ENCODE measurements at regions not wholly inside any gene's neighbourhood (a gene's known extent, or its start where the extent isn't known, plus 50 kb on each side); places are given as distances from the start of the nearest gene placed in this dataset.

DNA sequence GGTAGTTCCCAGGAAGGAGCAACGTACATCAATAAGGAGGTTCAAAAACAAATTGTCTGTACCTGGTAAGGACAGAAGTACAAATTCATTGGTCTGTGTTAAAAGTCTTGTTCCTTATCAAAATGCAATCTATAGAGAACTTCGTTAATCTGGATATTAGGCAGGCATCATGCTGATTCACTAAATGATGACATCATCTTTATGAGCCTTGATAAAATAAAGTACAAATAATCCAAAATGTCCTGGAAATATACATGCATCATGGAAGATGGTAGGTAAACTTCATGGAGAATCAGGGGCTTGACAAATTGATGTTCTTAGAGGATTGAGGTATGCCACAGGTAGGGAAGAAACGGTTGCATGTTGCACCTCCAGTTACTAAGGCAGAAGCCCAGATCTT lies 433.9 kb downstream of the TRIML1 start:
- no peak for DNase-seq

DNA sequence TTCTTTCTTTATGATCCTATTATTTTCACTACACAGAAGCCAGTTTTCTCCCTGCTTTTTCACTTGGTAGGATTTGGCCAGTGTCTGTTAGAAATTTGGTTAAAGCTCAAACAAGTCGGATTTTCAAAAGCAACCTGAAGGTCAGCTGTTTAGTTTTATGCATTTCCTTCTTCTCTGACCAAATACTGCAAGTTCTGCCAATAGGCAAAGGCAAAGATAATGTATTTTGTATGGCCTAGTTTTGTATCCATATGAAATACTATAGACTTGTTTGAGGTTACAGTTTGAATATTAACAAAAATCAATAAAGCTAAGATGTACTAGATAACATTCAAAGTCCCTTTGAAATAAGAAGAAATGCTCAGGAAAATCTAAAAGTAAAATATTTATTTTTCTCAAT lies 439.4 kb downstream of the TRIML1 start:
- DNase-seq: no peak

DNA sequence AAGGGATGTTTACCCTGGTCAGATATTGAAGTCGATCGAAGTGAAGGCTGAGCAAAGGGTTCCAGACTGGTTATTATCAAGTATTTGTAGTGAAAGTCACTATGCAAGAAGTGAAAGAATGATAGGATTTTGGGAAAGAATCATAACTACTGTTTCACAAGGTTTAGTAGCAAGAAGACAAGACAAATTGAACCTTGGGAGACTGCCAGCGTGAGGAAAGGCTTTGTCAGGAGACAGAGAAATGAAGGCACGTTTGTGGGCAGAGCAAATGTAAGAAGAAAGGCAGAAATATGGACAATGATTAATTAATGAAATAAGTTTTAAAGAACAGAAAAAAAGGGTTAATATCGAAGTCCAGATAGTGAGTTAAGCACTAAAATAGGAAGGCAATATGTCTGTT lies 456.8 kb downstream of the TRIML1 start:
- DNase-seq: no peak

DNA sequence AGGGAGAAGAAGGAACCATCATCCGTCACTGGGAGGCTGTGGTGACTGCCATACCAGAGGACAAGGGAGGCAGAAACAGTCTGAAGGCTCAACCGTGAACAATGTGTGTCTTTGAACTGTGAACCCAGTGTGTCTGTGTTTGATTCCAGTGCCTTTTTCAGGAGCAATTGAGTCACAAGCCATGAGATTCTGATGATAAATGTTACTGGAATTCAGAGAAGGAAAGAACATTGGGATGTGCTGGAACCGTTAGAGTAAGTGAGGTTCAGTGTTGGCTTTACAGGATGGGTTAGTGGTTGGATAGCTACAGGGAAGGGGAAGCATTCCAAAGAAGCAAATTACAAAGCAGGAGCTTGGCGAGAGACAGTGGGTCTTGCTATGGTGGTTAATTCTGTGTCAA lies 464.4 kb downstream of the TRIML1 start:
- no peak for DNase-seq

DNA sequence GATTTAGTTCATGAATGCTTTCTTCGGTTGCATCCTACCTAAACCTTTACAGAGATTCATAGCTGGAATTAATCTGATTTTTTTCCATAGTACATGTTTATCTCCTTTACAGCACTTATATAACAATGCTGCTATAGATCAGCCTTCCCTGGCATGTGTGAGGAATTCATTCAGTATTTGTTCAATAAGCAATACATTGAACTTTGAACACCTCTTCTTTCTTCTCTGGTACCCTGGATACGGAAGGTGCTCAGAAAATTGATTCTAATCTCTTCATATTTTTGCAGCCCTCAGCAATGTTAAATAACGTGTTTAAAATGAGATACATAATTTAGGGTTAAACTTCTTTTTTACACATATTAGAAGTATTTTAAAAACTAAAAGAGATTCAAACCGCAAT lies 467.4 kb downstream of the TRIML1 start:
- DNase-seq: no peak

DNA sequence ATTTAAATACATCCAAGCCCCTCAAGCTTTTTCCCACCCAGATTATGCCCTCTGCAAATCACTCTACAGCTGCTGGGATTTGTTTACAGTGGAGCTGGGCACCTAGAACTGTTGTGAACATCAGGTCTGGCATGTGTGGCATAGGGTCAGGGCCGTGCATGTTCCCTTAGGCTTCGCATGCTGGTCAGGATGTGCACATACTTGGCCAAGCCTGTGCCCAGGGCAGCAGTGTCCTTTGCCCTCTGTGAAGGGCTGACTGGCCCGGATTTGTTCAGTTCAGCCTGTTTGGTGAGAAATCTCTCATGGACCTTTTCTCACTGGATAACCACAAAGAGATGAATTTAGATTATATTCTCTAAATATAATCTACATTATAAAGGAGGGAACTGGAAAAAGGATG lies 471.9 kb downstream of the TRIML1 start:
- no peak for DNase-seq

DNA sequence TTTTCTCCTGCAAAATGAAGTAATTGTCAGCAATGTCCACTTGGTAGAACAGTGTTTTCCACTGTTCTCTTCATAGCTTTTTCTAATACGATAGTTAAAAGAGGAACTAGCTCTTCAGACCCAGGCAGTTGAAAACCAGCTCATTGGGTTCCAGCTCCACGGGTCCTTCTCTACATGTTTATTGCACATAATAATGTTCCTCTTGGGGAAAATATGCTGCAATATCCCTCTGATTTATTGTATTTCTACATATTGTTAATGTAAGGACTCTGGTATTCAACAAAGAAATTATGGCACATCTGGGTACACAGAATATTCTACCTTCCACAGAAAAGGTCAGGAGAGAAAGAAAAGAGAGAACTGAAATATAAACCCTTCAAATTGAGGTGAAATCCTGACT lies 473.4 kb downstream of the TRIML1 start:
- no peak for DNase-seq

DNA sequence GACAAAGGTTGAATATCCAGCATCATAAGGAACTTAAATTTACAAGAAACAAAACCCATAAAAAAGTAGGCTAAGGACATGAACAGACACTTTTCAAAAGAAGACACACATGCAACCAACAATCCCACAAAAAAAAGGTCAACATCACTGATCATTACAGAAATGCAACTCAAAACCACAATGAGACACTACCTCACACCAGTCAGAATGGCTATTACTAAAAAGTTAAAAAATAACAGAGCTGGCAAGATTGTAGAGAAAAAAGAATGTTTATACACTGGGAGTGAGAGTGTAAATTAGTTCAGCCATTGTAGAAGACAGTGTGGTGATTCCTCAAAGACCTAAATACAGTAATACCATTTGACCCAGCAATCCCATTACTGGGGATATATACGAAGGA lies 474.7 kb downstream of the TRIML1 start:
- DNase-seq: no peak

DNA sequence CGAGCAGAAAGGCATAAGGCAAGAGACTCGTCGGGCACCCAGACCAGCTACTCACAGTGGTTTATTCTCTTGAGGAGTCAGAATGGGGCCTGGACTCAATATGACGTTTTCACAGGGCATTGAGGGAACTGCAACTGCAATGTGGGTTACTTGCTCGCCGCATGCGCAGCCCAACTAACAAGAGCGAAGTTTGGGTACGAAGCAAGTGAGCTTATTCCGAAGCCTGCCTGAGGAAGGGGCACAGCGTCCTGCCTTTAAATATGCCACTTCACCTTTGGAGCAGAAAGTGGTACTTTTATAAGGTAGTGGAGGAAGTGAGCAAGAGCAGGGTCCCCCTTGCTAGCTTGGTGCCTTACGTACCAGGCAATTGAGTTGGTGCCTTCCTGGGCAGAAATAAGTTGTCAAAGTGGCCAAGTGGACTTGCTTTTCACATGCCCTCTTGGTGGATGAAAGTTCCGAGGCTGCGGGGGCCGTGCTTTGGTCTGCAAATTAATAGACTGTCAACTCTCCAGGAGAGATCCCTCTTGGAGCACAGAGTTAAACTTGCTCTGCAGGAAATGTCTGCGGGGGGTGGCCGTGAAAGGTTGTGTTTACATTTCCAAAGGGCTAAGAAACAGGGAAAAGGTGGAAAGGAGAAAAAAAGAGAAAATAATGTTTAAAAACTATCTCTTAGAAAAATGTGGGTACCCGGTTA lies 480.4 kb downstream of the TRIML1 start:
- DNase-seq: no peak

DNA sequence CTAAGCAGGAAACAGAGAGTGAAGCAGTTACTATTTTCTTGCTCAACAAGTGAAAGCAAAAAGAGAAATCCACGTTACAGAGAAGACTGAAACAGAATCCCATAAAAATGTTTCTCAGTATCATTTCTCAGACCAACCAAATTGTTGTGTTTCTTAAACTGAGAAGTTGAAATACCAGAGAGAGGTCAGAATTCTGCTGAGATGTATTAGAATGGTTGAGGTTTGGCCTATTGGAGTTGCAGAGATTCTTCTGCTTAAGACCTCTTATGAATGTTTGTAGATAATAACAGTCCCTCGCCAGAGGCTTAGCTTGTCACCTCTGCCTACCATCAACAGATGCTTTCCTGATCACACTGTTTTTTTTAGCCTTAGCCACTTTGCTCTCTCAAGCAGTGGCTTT lies 481.4 kb downstream of the TRIML1 start:
- DNase-seq: peak; percentile 9

DNA sequence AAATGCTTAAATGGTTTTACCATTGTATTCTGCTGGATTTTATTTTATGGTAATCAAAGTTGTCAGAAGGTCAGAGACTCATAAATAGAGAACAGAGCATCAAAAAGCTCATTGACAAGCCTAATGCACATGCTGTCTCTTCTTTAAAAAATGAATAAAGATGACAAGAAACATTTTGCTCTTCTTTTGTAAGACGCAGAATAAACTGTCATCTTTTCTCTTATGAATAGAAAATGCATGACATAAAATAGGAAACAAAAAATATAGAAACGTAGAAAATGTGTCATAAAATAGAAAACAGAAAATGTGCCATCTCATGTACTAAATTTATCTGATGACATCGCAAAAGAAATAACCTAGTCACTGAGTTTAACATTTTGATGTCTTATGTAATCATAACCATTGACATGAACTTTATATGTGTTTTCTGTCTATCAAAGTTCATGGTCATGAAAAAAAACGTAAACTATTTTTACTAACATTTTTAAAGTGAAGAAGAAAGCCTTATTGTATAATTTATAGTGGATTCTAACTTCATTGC lies 484.1 kb downstream of the TRIML1 start:
- no peak for DNase-seq

DNA sequence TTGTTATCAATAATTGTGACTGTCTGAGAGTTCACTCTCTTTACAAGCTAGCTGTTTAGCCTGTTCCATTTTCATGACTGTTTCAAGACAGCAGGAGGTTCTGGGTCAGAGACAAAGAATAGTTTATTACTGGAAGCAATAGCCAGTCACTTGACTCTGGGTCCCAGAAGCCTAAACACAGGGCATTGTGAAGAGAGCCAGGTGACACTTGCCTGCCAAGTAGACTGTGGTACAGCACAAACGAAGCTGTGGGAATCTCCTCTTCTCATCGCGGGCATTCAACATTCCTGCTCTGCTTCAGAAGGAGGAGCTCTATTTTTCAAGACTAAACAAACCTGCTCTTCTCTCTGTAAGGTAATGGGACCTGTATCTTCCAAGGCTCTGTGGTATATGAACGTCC lies 485.1 kb downstream of the TRIML1 start:
- DNase-seq: no peak

DNA sequence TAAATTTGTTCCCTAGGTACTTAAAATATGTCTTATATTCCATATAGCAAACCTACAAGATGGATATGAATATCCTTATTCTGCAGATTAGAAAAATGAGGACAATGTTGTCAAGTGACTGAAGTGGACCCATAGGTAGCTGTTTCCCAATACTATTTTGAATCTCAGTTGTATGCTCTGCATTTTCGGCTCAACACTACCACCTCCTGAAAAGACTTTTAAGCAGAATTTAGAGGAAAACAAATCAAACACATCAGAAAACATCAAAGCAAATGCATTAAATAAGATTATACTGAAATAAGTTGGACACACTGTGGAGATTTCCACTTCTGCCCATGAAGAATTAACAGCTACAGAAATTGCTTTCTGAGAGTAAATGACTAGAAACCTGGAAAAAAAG lies 488.7 kb downstream of the TRIML1 start:
- no peak for DNase-seq

DNA sequence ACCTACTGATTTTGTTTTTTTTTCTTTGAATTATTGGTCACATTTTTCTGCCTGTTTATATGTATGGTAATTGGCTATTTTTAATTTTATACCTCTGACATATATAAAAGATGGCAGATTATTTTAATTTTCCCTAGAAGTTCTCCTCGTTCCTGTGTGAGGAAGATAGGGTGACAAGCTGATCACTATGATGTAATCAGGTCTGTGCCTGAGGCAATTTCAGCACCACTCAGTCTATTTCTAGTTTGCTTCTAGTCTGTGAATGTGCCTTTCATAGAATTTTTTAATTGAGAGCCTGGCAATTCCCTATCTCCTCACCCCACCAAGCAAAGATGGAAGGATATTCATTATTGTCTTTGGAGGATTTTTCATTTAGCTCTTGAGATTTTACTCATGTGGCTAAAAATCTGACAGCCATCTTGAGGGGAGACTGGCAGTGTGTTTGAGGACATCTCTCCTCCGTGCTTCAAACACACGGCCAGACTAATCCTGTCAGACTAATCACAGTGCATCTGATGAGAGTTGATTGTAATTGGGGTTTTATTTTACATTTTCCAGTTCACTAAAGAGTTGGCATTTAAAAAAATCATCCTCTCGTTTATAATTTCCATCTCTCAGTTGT lies 500.3 kb downstream of the TRIML1 start:
- peak; percentile 64 for DNase-seq

DNA sequence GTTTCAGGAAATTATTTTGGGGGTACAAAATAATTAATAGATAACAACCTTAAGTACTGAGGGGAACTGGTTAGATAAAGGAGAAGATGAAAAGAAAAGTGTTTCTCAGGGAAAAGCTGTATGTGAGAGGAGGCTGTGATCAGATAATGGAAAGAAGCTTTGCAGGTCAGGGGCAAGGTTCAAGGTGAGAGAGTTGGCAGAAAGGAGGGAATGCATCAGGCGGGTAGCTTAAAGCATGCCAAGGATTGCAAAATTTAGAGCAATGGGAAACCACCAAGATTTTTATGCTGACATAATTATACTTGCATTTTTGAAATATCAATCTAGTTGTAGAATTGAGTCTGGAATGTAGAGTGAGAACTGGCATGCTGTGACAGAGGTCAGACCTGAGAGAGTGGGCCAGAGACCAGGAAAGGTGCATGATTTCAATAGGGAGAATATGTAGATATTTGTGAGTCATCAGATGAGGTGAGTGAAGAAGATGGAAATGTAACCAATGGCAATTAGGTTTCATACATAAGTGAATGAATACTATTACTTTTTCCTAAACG lies 508.7 kb downstream of the TRIML1 start:
- no peak for DNase-seq

DNA sequence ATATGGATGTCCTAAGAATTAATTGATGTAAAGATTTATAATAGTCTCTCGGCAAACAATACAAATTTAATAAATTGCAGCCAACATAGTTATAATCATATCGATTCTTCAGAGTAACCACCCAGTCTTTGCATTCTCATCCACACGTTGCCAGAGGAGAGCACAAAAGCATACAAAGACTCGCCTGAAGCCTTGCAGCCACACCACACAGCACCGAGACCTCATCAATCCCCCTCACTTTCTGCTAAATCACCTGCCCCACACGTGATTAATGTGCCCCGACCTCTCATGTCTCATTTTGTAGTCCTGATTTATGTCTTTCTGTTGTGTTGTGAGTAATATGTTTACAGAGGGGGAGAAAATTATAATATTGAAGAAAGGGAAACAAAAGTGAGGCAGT lies 510.4 kb downstream of the TRIML1 start:
- DNase-seq: no peak

DNA sequence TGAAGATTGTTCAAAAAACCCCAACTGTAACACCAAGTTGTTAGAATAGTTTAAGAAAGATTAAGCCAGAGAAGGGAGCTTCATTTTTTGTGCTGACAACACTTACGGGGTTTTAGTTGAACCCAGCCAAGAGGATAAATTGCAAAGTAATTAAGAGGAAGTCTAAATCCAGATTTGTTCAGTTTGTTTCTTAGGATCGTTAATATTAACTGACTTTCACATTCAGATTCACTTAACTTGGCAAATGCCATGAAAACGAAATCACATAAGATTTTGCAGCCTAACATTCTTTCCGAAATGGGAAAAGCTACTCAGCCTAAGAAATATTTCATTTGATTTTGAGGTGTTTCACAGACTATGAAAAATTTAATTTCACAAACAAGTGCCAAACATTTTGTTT lies 511.3 kb downstream of the TRIML1 start:
- no peak for DNase-seq

DNA sequence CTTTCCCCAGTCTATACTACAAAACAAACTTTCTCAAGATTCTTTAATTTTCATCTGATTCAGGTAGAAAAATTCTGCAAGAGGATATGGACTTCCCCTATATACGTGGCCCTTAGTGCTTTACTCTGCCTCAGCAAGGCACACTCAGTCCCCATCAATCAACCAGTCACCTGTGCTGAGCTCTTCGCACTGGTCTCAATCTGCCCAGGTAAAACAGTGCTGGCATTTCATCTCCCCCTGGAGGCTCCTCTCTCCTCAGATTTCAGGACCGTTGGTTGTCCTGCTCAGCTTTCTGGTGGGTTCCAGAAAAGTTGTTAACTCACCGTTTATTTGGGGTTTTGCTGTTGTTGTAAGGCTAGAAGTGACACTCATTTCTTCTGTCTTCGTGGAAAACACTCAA lies 518.1 kb downstream of the TRIML1 start:
- DNase-seq: no peak

DNA sequence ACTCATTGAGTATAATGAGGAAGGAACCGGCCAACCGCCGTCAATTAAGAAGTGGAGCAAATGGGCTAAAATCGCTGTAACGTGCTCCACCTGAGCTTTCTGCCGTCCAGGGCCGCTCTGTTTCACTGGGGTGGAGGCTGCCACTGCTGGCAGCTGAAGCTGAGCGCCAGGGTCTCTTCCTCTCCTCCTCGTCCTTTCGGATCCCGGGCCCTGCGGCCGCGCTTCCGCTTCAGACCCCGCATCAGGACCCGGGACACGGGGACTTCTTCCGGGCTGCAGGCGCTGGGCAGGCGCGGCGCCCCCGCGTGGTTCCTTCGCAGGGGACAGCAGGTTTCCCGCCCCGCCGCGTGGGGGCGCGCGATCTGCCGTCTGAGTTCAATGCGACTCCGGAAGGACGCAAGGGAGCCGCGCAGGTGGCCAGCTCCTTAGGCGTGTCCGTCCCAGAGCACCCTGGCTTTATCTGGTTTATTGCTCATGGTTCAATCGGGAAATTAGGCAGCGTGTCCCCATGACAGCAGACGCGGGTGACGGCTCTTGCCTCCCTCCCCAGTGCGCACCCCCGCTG lies 519.8 kb downstream of the TRIML1 start:
- DNase-seq: no peak

DNA sequence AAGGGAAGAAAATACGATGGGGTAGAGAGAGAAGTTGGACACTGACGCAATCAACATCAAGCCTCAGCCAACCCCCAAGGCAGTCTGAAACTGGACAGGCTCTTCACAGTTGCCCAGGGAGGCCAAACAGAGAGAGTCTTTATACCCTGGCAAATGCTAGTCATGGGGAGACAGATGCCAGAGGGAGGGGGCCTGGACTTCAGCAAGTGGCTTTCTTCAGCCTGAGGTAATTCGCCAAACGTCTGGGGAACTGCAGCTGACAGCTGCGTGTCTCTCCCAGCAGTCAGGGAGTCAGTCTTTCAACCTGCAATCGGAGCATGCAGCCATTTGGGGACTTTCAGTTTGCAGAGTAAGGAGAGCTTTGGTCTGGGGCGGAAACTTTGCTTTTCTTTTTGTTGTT lies 521.6 kb downstream of the TRIML1 start:
- no peak for DNase-seq

DNA sequence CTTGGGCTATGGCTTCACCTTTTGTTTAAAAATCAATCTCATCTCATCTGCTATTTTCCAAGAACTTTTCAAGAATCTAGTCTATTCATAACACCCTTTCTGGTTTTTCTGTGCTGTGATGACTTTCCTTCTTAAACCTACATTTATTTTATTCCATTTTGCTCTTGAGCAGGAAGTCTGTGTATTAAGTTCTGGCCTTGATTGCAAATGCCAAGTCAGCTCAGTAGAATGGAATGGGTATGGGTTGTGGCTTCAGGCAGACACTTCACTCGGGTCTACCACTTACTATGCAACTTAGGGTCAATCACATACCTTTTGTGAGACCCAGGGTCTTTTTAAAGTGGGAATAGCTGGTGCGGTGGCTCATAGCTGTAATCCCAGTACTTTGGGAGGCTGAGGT lies 522.3 kb downstream of the TRIML1 start:
- no peak for DNase-seq

DNA sequence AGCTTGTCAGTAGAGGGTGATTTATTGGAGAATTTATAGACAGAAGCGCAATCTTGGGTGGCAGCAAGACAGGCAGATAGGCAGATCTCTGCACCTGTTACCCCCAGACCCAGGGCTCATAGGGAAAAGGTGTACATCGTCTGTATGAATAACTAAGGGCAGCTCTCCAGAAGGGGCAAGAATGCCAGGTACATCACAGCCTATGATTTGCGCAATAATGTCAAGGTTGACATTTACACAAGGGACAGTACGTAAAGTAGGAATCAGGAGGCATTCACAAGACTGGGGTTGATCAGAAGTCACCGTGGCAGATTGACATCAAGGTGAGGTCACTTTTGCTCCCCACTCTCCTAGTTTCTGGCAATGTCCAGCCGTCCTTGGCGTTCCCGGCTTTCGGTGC lies 524.1 kb downstream of the TRIML1 start:
- DNase-seq: no peak

DNA sequence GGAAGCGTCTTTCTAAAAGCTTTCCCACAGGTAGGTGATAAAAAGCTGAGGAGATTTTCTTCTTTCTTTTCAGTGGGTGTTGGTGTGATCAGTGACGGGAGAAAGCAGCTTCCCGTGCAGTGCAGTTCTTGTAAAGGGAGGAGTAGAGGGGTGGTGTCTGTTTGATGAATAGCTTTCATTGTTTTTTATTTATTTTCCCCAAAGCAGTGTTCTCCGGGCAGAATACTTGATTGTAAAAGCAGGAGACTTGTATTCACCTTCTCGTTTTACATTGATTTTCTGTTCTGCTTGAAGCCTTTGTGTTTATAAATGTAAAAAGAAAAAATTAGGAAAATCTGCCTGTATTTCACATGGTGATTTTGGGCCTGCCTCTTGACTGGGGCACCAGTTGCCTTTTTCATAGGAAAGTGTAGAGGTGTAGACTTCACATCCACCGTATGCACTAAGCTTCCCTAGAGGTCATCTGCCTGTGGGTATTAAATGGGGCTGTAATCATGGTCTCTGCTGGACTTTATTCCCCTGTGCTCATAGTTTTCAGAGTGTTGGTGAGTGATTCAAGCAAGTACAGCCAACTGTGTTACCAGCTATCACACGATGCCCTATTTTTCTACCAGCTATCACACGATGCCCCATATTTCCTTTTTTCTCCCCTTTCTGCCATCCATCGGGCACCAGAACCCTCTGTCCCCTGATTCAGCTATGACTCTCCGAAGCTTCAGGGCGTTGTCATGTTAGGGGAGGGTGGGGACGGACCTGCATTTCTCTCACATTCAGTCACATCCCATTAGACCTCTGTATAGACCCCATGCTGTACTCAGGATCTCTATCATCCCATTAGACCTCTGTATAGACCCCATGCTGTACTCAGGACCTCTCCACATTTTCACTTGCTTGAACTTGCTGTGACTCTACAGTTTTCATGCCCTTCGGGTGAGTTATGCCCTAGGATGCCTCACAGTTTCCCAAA lies 526.5 kb downstream of the TRIML1 start:
- DNase-seq: peak; percentile 11
